ACC112 (cell line): ENCODE measurements at regions not wholly inside any gene's neighbourhood (a gene's known extent, or its start where the extent isn't known, plus 50 kb on each side); places are given as distances from the start of the nearest gene placed in this dataset.
"Not testable (repeated sequence)": the region's sequence is repeated elsewhere in the genome, so short reads cannot be mapped to it uniquely, and the experiment has no call there.

Experiments
- H2AFZ ChIP-seq: fragments of 200-600 bp; sonication (generic); one replicate; pipeline ENCODE4 v1.6.0; 2017; ENCODE audit warnings: antibody characterized with exemption, low read length; ENCODE audit not compliant: unreplicated experiment
- H3K27ac ChIP-seq: fragments of 200-600 bp; sonication (generic); 2 replicates; pipeline ENCODE4 v1.5.1; 2014; ENCODE audit warnings: low read depth, mild to moderate bottlenecking, antibody characterized with exemption, low read length, moderate library complexity
- H3K27me3 ChIP-seq: fragments of 200-600 bp; sonication (generic); 2 replicates; pipeline ENCODE4 v1.6.1; 2014; ENCODE audit warnings: mild to moderate bottlenecking, antibody characterized with exemption, low read length, moderate library complexity, mixed read lengths; ENCODE audit not compliant: insufficient read depth
- H3K36me3 ChIP-seq: fragments of 200-600 bp; sonication (generic); 2 replicates; pipeline ENCODE4 v1.6.1; 2016; ENCODE audit warnings: mild to moderate bottlenecking, antibody characterized with exemption, low read length, moderate library complexity, mixed read lengths; ENCODE audit not compliant: insufficient read depth
- H3K4me1 ChIP-seq: fragments of 200-600 bp; sonication (generic); one replicate; pipeline ENCODE4 v1.6.1; 2016; ENCODE audit warnings: low read length, mixed read lengths; ENCODE audit not compliant: insufficient read depth, unreplicated experiment, control insufficient read depth
- H3K4me3 ChIP-seq: fragments of 200-600 bp; sonication (generic); 2 replicates; pipeline ENCODE4 v1.5.1; 2014; ENCODE audit warnings: mild to moderate bottlenecking, low read depth, low read length
- H3K79me2 ChIP-seq: fragments of 200-600 bp; sonication (generic); one replicate; pipeline ENCODE4 v1.6.0; 2016; ENCODE audit warnings: low read length; ENCODE audit not compliant: control insufficient read depth, unreplicated experiment, insufficient read depth

DNA sequence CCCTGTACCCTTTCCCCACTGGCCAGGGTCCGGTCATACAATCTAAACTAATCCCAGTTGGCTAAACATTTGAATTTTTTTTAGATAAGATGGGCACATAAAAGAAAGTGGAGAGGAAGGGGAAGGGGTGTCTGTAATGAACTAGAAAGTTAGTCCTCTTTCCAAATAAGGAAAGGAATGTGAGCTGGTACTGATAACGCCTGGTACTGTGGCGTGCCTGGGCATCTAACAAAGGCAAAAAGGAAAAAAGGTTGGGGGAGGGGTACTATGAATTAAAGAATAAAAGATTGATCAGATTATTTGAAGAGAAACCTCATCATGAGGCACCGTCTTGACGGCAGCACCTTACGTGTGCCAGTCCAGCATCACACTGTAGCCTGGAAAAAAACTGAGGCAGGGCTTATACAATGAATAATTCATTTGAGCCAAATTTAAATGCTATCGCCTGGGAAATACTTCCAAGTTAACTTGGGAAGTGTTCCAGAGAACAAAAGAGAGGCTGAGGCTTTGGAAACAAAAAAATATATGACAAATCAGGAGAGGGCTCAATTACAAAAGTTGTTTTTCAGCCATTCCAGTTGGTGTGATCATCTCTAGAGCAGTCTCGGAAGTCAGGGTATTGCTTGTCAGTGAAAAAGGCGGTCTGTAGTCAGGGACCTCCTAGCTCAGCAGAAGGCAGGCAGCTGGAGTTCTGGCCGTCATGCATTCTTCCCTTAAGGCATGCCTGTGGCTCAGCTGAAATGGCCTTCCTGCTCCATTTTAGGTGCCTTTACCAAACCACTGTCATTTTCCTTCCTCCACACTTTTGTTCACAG lies 103.9 kb upstream of the MTLN start:
- H3K4me1 ChIP-seq, H3K4me3 ChIP-seq: not testable (repeated sequence)

DNA sequence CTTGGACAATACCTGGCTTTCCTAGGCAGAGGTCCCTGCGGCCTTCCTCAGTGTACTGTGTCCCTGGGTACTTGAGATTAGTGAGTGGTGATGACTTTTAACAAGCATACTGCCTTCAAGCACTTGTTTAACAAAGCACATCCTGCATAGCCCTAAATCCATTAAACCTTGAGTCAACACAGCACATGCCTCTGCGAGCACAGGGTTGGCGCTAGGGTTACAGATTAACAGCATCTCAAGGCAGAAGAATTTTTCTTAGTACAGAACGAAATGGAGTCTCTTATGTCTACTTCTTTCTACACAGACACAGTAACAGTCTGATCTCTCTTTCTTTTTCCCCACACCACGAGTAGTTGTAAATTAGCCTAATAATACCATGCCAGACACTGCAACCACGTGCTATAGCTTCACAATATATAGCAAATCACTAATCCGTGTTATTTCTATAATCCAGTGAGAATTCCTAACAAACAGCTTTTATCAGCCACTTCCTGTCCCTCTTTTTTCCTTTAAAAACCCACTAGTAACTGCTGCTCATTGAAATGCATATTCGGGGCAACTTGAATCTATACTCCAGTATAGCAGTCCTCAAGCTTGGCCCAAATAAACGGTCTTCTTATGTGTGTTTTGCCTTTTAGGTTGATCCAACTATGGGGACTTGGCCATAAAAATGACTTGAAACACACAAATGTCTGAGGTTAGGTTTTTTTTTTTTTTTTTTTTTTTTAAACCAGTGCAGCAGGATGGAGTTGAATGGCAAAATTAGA lies 102.9 kb upstream of the MTLN start:
- H3K36me3 ChIP-seq, H2AFZ ChIP-seq, H3K79me2 ChIP-seq, H3K4me3 ChIP-seq, H3K27me3 ChIP-seq, H3K27ac ChIP-seq, H3K4me1 ChIP-seq: not testable (repeated sequence)

More for the DNA sequence above, 103.9 kb upstream of the MTLN start:
- H3K79me2 ChIP-seq, H3K27ac ChIP-seq, H2AFZ ChIP-seq, H3K36me3 ChIP-seq, H3K27me3 ChIP-seq: not testable (repeated sequence)

DNA sequence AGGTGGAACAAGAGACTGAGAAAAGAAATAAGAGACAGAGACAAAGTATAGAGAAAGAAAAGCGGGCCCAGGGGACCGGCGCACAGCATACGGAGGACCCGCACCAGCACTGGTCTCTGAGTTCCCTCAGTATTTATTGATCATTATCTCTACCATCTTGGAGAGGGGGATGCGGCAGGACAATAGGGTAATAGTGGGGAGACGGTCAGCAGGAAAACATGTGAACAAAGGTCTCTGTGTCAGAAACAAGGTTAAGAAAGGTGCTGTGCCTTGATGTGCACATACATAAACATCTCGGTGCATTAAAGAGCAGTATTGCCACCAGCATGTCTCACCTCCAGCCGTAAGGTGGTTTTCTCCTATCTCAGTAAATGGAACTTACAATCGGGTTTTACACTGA lies 102.1 kb upstream of the MTLN start:
- H3K27ac ChIP-seq, H3K79me2 ChIP-seq, H3K4me1 ChIP-seq, H3K27me3 ChIP-seq, H3K4me3 ChIP-seq, H3K36me3 ChIP-seq, H2AFZ ChIP-seq: not testable (repeated sequence)

DNA sequence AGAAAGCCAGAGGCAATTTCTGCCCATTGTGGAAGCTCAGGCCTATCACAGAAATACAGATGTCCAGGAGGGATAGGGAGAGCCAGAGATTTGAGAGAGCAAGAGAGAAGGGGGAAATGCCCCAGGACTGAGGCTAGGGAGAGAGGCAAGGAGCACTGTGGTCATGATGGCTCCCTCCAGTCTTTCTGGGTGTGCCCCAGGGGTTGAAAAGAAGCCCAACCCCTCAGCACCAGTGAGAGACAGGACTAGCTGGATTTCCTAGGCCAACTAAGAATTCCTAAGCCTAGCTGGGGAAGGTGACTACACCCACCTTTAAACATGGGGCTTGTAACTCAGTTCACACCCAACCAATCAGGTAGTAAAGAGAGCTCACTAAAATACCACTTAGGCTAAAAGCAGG lies 100.7 kb upstream of the MTLN start:
- H2AFZ ChIP-seq, H3K27me3 ChIP-seq, H3K4me1 ChIP-seq: not testable (repeated sequence)

DNA sequence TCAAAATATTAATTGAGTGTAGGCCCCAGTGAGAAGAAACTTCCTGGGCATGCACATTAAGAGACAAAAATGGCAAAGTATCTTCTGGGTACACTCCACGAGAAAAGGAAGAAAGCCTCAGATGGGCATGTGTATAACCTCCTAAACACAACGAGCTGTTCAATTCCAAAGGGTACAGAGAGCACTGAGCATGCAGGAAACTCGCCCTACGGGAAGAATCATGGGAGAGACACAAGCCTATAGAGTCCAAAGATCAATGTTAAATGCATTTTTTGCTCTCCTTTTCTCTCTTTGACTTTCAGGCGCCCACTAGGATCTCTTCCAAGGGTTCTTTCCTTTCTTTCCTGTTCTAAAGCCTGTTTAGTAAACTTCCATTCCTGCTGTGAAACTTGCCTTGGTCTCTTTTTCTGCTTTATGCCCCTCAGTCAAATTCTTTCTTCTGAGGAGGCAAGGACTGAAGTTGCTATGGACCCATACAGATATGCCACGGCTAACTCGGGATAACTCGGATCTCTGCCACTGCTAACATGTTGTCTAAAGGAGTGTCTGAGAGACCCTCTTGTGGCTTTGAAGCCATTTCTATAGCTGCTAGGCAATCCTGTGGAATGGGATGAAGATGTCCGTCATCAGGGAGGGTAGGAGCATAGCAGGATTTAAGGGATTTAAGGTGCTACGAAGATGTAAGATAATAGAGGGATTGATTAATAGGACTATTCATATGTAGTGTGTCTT lies 99.5 kb upstream of the MTLN start:
- not testable (repeated sequence) for H3K27ac ChIP-seq, H3K27me3 ChIP-seq, H2AFZ ChIP-seq

More for the DNA sequence above, 100.7 kb upstream of the MTLN start:
- not testable (repeated sequence) for H3K4me3 ChIP-seq, H3K27ac ChIP-seq, H3K36me3 ChIP-seq, H3K79me2 ChIP-seq

DNA sequence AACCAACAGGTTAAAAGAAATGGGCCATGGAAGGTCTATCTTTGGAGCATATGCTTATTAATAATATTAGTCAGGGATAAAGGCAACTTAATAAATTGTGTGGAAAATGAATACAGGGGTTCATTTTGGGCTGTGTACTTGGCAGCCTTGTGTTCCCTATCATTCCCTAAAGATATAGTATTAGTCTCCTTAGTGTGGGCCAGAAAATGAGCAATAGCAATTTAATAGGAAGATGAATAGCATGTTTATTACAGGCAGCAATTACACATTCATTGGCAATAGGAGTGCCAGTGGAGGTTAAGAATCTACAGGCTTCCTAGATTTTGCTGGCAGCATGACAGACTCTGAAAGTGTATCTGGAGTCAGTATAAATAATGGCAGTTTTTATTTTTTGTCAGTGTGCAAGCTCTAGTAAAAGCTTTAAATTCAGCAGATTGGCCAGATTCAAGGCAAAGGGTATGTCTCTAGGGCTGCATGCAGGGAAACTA lies 98.7 kb upstream of the MTLN start:
- H3K27me3 ChIP-seq, H3K4me3 ChIP-seq, H3K79me2 ChIP-seq, H3K4me1 ChIP-seq, H3K36me3 ChIP-seq, H3K27ac ChIP-seq, H2AFZ ChIP-seq: not testable (repeated sequence)

More for the DNA sequence above, 99.5 kb upstream of the MTLN start:
- not testable (repeated sequence) for H3K79me2 ChIP-seq, H3K4me3 ChIP-seq, H3K4me1 ChIP-seq, H3K36me3 ChIP-seq

DNA sequence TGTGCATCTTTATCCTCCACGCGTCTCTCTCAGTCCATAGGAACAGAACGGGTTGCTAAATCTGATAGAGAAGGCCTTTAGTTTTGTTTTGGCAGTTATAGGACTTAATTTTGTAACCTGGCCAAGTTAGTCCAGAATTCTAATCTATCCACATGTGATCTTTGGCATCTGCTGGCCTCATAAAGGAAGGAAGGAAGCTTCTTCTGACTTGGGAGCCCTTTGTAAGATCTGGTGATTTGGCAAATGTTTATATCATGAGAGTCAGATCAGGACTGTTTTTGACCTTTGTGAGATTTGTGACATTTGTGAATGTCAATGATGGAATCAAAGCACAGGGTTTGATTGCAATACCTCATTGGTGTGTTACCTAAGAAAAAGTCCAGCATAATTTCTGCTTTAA lies 96.4 kb upstream of the MTLN start:
- H3K4me3 ChIP-seq, H2AFZ ChIP-seq, H3K36me3 ChIP-seq, H3K79me2 ChIP-seq, H3K4me1 ChIP-seq, H3K27me3 ChIP-seq, H3K27ac ChIP-seq: not testable (repeated sequence)

DNA sequence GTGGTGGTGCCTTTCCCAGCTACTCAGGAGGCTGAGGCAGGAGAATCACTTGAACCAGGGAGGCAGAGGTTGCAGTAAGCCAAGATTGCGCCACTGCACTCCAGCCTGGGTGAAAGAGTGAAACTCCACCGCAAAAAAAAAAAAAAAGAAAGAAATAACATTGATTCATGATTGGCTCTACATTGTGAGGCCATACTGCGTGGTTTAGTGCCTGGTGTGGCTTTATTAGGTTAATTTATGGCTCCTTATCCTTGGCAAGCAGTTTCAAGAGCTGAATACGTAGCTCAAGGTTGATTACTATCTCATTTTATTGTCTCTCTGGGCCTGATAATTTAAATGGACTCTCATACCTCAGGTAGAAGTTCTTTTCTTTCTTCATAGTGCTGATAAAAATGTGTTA lies 80.5 kb upstream of the MTLN start:
- not testable (repeated sequence) for H3K4me1 ChIP-seq, H3K27me3 ChIP-seq, H3K4me3 ChIP-seq, H3K27ac ChIP-seq, H2AFZ ChIP-seq, H3K79me2 ChIP-seq, H3K36me3 ChIP-seq

DNA sequence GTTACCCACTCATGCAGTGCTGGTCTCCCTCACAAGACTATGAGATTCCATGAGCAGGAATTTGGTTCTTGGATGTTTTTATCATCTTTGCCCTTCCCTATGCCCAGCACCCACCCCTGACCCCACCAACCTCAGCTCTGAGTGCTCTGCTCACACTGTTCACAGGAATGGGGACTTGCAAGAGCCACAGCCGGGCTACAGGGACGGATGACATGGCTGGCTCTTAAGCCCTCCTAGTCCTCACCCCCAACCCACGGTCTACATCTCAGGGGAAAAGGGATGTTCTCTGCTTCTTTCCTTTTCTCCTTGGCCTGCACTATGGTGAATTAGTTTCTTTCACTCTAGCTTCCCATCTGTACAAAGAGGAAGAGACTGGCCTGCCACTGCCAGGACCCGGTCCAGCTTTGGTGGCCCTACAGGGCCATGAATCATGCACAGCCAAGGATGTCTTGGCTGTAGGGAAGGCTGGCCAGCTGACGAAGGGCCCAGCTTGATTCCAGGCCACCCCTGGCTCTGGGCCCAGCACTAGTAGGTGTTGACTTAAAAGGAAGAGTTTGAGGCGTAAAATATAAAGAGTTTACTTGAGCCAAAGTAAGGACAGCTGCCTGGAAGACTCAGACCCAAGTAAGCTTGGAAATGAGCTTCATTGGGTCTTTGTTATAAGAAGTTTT lies 79.7 kb upstream of the MTLN start:
- H3K36me3 ChIP-seq, H3K79me2 ChIP-seq, H3K27me3 ChIP-seq, H3K27ac ChIP-seq, H3K4me3 ChIP-seq, H3K4me1 ChIP-seq, H2AFZ ChIP-seq: not testable (repeated sequence)

DNA sequence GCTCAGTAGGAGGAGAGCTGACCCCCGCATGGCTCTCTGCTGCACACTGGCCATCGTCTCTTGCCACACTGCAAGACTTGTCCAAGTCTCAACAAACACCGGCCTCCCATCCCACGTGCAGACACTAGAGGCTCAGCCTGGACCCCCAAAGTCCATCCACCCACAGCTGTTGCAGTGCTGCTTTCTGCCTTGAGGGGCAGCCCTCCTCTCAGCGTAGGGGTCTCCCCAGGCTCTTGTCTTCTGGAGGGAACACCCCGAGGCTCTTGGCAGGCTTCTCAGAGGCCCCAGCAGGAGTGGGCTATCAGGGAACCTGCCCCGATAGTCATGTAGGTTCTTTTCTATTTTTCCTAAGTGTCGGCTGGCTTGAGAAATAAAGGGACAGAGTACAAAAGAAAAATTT lies 75.5 kb upstream of the MTLN start:
- H3K27me3 ChIP-seq, H3K27ac ChIP-seq, H3K4me1 ChIP-seq, H3K79me2 ChIP-seq, H2AFZ ChIP-seq, H3K36me3 ChIP-seq, H3K4me3 ChIP-seq: not testable (repeated sequence)
